Sigmoid colon (tissue), 6 donors: ENCODE measurements at regions not wholly inside any gene's neighbourhood (a gene's known extent, or its start where the extent isn't known, plus 50 kb on each side); places are given as distances from the start of the nearest gene placed in this dataset.

Experiments
- DNase-seq: peaks from one replicate; pipeline ENCODE4 v3.0.0-alpha.2; 2019
- H3K27ac ChIP-seq, 4 donors: fragments of 200-600 bp; sonication (generic); one replicate each; pipeline ENCODE4 v1.5.1; 2016 to 2019; ENCODE audit warnings: mild to moderate bottlenecking in 1 of 4
- H3K27me3 ChIP-seq, 3 donors: fragments of 200-600 bp; sonication (generic); one replicate each; pipeline ENCODE4 v1.5.1; 2019; ENCODE audit warnings: mild to moderate bottlenecking in 1 of 3
- H3K36me3 ChIP-seq, 4 donors: fragments of 200-600 bp; sonication (generic); one replicate each; pipeline ENCODE4 v1.5.1; 2016 to 2019
- H3K4me1 ChIP-seq, 4 donors: fragments of 200-600 bp; sonication (generic); one replicate each; pipeline ENCODE4 v1.5.1; 2017 to 2019
- H3K4me3 ChIP-seq, 4 donors: fragments of 200-600 bp; sonication (generic); one replicate each; pipeline ENCODE4 v1.5.1; 2017 to 2019; ENCODE audit warnings: mild to moderate bottlenecking in 2 of 4, moderate library complexity in 1 of 4
- H3K9me3 ChIP-seq, 4 donors: fragments of 200-600 bp in 3 of 4; sonication (generic) in 3 of 4; one replicate each; pipeline versions ENCODE4 v1.5.1 to v1.6.1; 2013 to 2019
- CTCF ChIP-seq, 4 experiments: fragments of 450-650 bp in 3 of 4; fragments of 200-600 bp in 1 of 4; IDR thresholded peaks; one replicate each; pipeline ENCODE4 v1.5.1; 2016 to 2019; ENCODE audit warnings: antibody characterized with exemption in 4 of 4, mild to moderate bottlenecking in 3 of 4, moderate library complexity in 2 of 4
- EP300 ChIP-seq, 4 donors: sonication (generic); formaldehyde crosslinking; IDR thresholded peaks; one replicate each; pipeline ENCODE4 v1.6.1; 2017; ENCODE audit warnings: antibody characterized with exemption in 4 of 4
- POLR2A ChIP-seq, 2 donors: fragments of 450-650 bp; IDR thresholded peaks; one replicate each; pipeline ENCODE4 v1.6.1; 2016; ENCODE audit warnings: antibody characterized with exemption in 2 of 2, mild to moderate bottlenecking in 2 of 2, moderate library complexity in 2 of 2
- POLR2AphosphoS5 ChIP-seq, 4 donors: sonication (generic); formaldehyde crosslinking; IDR thresholded peaks; one replicate each; pipeline ENCODE4 v1.6.1; 2017; ENCODE audit warnings: antibody characterized with exemption in 4 of 4
- WGBS, 2 donors: extraction: QIAGEN DNeasy Blood & Tissue Kit; methylation state at CpG; one replicate each; pipeline ENCODE4 v1.1.7; 2013; 5-methylcytosine and 5-hydroxymethylcytosine counted together
- intact Hi-C: fragments of 100-400 bp; cut with DNase I; formaldehyde crosslinking; loops from one replicate; pipeline ENCODE4 v1.15.1; 2023
- donor health status: healthy with polysubstance abuse.
- donor health status: healthy.

GRCh38 chr1:56322211-56322610, 257.2 kb downstream of the PLPP3 start:
- Histone ChIP-seq H3K36me3 (no peaks in the 10 kb centered on the region), H3K4me3 (no peak overlapping the region), H3K9me3 (no peaks in the 10 kb centered on the region), H3K27me3 (no peaks in the 10 kb centered on the region), H3K4me1 (peaks cover 0 to 11% (median 3%) of the 10 kb centered on the region in 4 donors), H3K27ac (no peak overlapping the region)
- intact Hi-C loops, result no loop called here
- DNase-seq, result no peak
- 92 to 93% methylated on average over 3 of the region's 3 CpGs for WGBS, 2 donors
- no peak for TF ChIP-seq CTCF (IDR thresholded peaks at IDR 0.05)
- no peak for TF ChIP-seq POLR2A (IDR thresholded peaks at IDR 0.05)
- no peak for TF ChIP-seq POLR2AphosphoS5 (IDR thresholded peaks at IDR 0.05)

GRCh38 chr1:56321150-56321490, 258.2 kb downstream of the PLPP3 start:
- intact Hi-C loops, result no loop called here
- 94% methylated on average over 4 of the region's 4 CpGs for WGBS, 2 donors
- no peak for DNase-seq
- Histone ChIP-seq H3K36me3 (no peaks in the 10 kb centered on the region), H3K27ac (no peak overlapping the region), H3K4me3 (no peak overlapping the region), H3K9me3 (no peaks in the 10 kb centered on the region), H3K4me1 (peaks cover 0 to 11% (median 3%) of the 10 kb centered on the region in 4 donors), H3K27me3 (no peaks in the 10 kb centered on the region)
- TF ChIP-seq POLR2AphosphoS5 (IDR thresholded peaks at IDR 0.05) (no peak), EP300 (IDR thresholded peaks at IDR 0.05) (no peak), CTCF (IDR thresholded peaks at IDR 0.05) (no peak), POLR2A (IDR thresholded peaks at IDR 0.05) (no peak)

GRCh38 chr1:56320464-56321149, 258.8 kb downstream of the PLPP3 start:
- no peaks in the 10 kb centered on the region for H3K9me3 ChIP-seq
- H3K27me3 ChIP-seq, result no peaks in the 10 kb centered on the region
- intact Hi-C loops, result no loop called here
- no peaks in the 10 kb centered on the region for H3K36me3 ChIP-seq
- TF ChIP-seq POLR2A (IDR thresholded peaks at IDR 0.05) (no peak), POLR2AphosphoS5 (IDR thresholded peaks at IDR 0.05) (no peak), CTCF (IDR thresholded peaks at IDR 0.05) (no peak), EP300 (IDR thresholded peaks at IDR 0.05) (no peak)
- DNase-seq, result no peak
- no peak overlapping the region for H3K4me3 ChIP-seq
- 71 to 76% methylated on average over 3 of the region's 3 CpGs for WGBS, 2 donors
- peaks cover 0 to 11% (median 3%) of the 10 kb centered on the region in 4 donors for H3K4me1 ChIP-seq
- no peak overlapping the region for H3K27ac ChIP-seq

DNA sequence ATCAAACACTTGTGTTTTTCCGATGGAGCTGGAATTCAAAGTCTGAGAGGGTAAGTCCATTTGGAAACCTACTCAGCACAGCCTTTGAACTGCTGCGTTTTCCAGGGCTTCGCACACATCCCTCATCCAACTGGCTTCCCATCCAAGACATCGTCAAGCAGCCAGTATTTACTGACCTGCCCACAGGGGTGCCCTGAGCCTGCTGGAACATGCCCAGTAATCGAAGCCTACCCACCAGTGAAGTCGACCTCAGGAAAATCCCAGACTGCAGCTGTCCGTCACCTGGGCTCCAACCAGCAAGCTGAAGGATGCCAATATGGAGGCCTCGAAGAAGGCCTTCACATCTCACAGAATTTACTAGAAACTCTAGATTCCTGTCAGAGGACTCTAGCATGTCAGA, 261.6 kb downstream of the PLPP3 start:
- intact Hi-C loops, result no loop called here
- Histone ChIP-seq H3K36me3 (no peaks in the 10 kb centered on the region), H3K27me3 (no peaks in the 10 kb centered on the region), H3K4me3 (no peak overlapping the region), H3K9me3 (no peaks in the 10 kb centered on the region), H3K4me1 (peaks cover 0 to 11% (median 3%) of the 10 kb centered on the region in 4 donors), H3K27ac (no peak overlapping the region)
- TF ChIP-seq CTCF (IDR thresholded peaks at IDR 0.05) (no peak), POLR2A (IDR thresholded peaks at IDR 0.05) (no peak), POLR2AphosphoS5 (IDR thresholded peaks at IDR 0.05) (no peak), EP300 (IDR thresholded peaks at IDR 0.05) (no peak)
- DNase-seq, result no peak
- WGBS, 2 donors, result 93 to 97% methylated on average over 8 of the region's 8 CpGs
